ENCODE measurements at regions not wholly inside any gene's neighbourhood (a gene's known extent, or its start where the extent isn't known, plus 50 kb on each side); places are given as distances from the start of the nearest gene placed in this dataset.

DNA sequence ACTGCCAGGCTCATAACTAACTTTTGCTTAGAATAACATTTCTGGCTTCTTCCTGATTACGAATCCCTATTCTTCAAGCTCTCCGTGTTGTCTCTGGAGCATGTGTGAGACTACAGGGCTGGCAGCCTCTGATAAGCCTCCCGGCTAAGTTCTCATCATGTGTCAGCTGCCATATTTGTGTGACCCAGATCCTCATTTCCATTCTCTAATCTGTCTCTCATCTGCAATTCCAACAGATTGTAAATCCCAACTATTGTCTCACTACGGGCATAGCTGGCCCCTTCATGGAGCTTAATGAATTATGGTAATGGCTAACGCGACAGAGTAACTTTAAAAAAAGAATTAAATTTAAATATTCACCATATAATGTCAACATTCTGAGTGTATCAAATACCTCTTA lies 165.4 kb downstream of the CMPK2 start:
- H3K4me1 ChIP-seq (ENCODE audit: insufficient read depth, low read length), result no peaks in the 10 kb centered on the region
- H3K9me2 ChIP-seq (replicated peaks; ENCODE audit: low read length), result no peaks in the 10 kb centered on the region
- H3K9me3 ChIP-seq (ENCODE audit: low read length), result peaks cover 17% of the 10 kb centered on the region; the same call in 1 of the 2 replicates
- no peaks in the 10 kb centered on the region for H3K27me3 ChIP-seq (ENCODE audit: low read length)
- no peaks in the 10 kb centered on the region for H3K36me3 ChIP-seq (ENCODE audit: low read depth, low read length)
- H4K20me1 ChIP-seq (ENCODE audit: low read length), result no peaks in the 10 kb centered on the region
- H2AFZ ChIP-seq (ENCODE audit: low read length), result no peak overlapping the region
- no TSS peak for BruUV-seq (replicated peaks)
- no peaks in the 10 kb centered on the region for H3F3A ChIP-seq (ENCODE audit: low read length, unreplicated experiment)
- no peak overlapping the region for H3K27ac ChIP-seq (ENCODE audit: low read length)
- no peak for ATAC-seq
- H3K9ac ChIP-seq (ENCODE audit: low read length), result no peak overlapping the region
- no peak overlapping the region for H3K4me3 ChIP-seq (ENCODE audit: low read length)
- intact Hi-C loops (cut with micrococcal nuclease), result no loop called here
- no peak for DNase-seq
- ChIA-PET POLR2A (ENCODE audit: unreplicated experiment) (no interaction called here), CTCF (no interaction called here)
- H3K79me2 ChIP-seq (ENCODE audit: low read length), result no peaks in the 10 kb centered on the region
- TF ChIP-seq, protein P1, sequence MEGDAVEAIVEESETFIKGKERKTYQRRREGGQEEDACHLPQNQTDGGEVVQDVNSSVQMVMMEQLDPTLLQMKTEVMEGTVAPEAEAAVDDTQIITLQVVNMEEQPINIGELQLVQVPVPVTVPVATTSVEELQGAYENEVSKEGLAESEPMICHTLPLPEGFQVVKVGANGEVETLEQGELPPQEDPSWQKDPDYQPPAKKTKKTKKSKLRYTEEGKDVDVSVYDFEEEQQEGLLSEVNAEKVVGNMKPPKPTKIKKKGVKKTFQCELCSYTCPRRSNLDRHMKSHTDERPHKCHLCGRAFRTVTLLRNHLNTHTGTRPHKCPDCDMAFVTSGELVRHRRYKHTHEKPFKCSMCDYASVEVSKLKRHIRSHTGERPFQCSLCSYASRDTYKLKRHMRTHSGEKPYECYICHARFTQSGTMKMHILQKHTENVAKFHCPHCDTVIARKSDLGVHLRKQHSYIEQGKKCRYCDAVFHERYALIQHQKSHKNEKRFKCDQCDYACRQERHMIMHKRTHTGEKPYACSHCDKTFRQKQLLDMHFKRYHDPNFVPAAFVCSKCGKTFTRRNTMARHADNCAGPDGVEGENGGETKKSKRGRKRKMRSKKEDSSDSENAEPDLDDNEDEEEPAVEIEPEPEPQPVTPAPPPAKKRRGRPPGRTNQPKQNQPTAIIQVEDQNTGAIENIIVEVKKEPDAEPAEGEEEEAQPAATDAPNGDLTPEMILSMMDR (conservative IDR thresholded peaks at IDR 0.05; ENCODE audit: low read depth, low read length), result no peak
- TF ChIP-seq EZH2phosphoT487 (IDR thresholded peaks at IDR 0.05; ENCODE audit: borderline replicate concordance, low read length), result no peak
- TF ChIP-seq EZH2 (IDR thresholded peaks at IDR 0.05; ENCODE audit: low read length, unreplicated experiment), result no peak
- H3K4me2 ChIP-seq (ENCODE audit: low read length), result no peak overlapping the region

DNA sequence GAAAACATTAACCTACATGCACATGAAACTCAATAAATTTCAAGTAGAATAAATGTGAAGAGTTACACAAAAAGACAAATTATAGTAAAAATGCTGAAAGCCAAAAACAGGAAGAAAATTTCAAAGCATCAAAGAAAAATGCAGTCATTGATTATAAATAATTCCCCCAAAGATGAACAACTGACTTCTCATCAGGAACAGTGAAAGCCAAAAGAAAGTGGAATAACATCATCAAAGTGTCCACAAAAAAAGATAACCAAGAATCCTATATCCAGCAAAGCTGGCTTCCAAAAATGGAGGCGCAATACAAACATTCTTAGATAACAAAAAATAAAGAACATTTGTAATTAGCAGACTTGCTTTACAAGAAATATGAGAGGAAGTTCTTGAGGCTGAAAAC lies 161.6 kb downstream of the CMPK2 start:
- DNase-seq (no peak), ATAC-seq (no peak)
- BruUV-seq (replicated peaks), result no TSS peak
- Histone ChIP-seq H4K20me1 (ENCODE audit: low read length) (no peaks in the 10 kb centered on the region), H3K9ac (ENCODE audit: low read length) (no peak overlapping the region), H2AFZ (ENCODE audit: low read length) (no peak overlapping the region), H3K4me3 (ENCODE audit: low read length) (no peak overlapping the region), H3K27ac (ENCODE audit: low read length) (no peak overlapping the region), H3K4me2 (ENCODE audit: low read length) (no peak overlapping the region), H3K79me2 (ENCODE audit: low read length) (no peaks in the 10 kb centered on the region), H3K27me3 (ENCODE audit: low read length) (no peaks in the 10 kb centered on the region), H3F3A (ENCODE audit: low read length, unreplicated experiment) (no peaks in the 10 kb centered on the region), H3K36me3 (ENCODE audit: low read depth, low read length) (no peaks in the 10 kb centered on the region), H3K9me3 (ENCODE audit: low read length) (peaks cover 20% of the 10 kb centered on the region), H3K9me2 (replicated peaks; ENCODE audit: low read length) (no peaks in the 10 kb centered on the region), H3K4me1 (ENCODE audit: insufficient read depth, low read length) (no peaks in the 10 kb centered on the region)
- TF ChIP-seq, protein P1 (conservative IDR thresholded peaks at IDR 0.05; ENCODE audit: low read depth, low read length), result no peak
- TF ChIP-seq EZH2 (IDR thresholded peaks at IDR 0.05; ENCODE audit: low read length, unreplicated experiment) (no peak), EZH2phosphoT487 (IDR thresholded peaks at IDR 0.05; ENCODE audit: borderline replicate concordance, low read length) (no peak)
- CTCF ChIA-PET, result no interaction called here
- POLR2A ChIA-PET (ENCODE audit: unreplicated experiment), result no interaction called here
- intact Hi-C loops (cut with micrococcal nuclease), result no loop called here

DNA sequence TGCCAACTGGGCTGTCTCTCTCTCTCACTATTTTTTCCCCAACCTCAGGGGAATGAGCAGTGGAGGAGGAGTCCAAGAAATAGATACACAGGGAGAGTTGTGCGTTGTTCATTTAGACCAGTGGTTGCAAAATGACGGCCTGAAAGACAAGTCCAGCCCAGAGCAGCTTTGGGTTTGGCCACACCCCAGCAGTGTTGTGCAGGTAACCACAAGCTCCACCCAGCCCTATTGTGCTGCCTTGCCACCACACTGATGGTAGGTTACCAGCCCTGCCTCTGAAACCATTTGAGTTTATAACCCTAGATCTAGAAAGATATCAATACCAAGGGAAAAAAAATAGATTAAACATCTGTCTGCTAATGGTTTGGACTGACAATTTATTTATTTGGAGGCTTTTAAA lies 144.3 kb downstream of the CMPK2 start:
- Histone ChIP-seq H3K4me2 (ENCODE audit: low read length) (no peak overlapping the region), H4K20me1 (ENCODE audit: low read length) (no peaks in the 10 kb centered on the region), H3K4me3 (ENCODE audit: low read length) (no peak overlapping the region), H3F3A (ENCODE audit: low read length, unreplicated experiment) (no peaks in the 10 kb centered on the region), H3K36me3 (ENCODE audit: low read depth, low read length) (no peaks in the 10 kb centered on the region), H3K9me2 (replicated peaks; ENCODE audit: low read length) (no peaks in the 10 kb centered on the region), H3K4me1 (ENCODE audit: insufficient read depth, low read length) (no peaks in the 10 kb centered on the region), H3K27ac (ENCODE audit: low read length) (no peak overlapping the region), H3K9me3 (ENCODE audit: low read length) (no peaks in the 10 kb centered on the region), H3K27me3 (ENCODE audit: low read length) (peaks cover 24% of the 10 kb centered on the region), H3K9ac (ENCODE audit: low read length) (no peak overlapping the region), H2AFZ (ENCODE audit: low read length) (no peak overlapping the region), H3K79me2 (ENCODE audit: low read length) (no peaks in the 10 kb centered on the region)
- DNase-seq (no peak), ATAC-seq (no peak)
- intact Hi-C loops (cut with micrococcal nuclease), result no loop called here
- no peak for TF ChIP-seq EZH2 (IDR thresholded peaks at IDR 0.05; ENCODE audit: low read length, unreplicated experiment)
- TF ChIP-seq, protein P1 (conservative IDR thresholded peaks at IDR 0.05; ENCODE audit: low read depth, low read length), result no peak
- no peak for TF ChIP-seq EZH2phosphoT487 (IDR thresholded peaks at IDR 0.05; ENCODE audit: borderline replicate concordance, low read length)
- ChIA-PET POLR2A (ENCODE audit: unreplicated experiment) (no interaction called here), CTCF (no interaction called here)
- BruUV-seq (replicated peaks), result no TSS peak
